ENCODE measurements at regions not wholly inside any gene's neighbourhood (a gene's known extent, or its start where the extent isn't known, plus 50 kb on each side); places are given as distances from the start of the nearest gene placed in this dataset.
"Not testable (repeated sequence)": the region's sequence is repeated elsewhere in the genome, so short reads cannot be mapped to it uniquely, and the experiment has no call there.

DNA sequence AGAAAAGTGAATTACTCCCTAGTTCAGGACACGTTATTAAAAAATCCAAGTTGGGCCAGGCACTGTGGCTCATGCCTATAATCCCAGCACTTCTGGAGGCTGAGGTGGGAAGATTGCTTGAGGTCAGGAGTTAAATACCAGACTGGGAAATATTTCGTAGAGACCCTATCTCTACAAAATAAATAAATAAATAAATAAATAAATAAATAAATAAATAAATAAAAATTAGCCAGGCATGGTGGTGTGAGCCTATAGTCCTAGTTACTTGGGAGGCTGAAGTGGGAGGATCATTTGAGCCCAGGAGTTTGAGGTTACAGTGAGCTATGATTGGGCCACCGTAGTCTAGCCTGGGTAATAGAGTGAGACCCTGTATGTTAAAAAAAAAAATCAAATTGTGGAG is 741.2 kb downstream of the DHX35 start:
- H3K27me3 Mint-ChIP-seq; ATAC-seq (replicated peaks); H3K4me1 Mint-ChIP-seq (ENCODE audit: low read depth in 2 of 2); H3K36me3 Mint-ChIP-seq (ENCODE audit: insufficient read depth); H3K4me3 Mint-ChIP-seq; H3K9me3 Mint-ChIP-seq; DNase-seq; H3K27ac Mint-ChIP-seq: not testable (repeated sequence)

DNA sequence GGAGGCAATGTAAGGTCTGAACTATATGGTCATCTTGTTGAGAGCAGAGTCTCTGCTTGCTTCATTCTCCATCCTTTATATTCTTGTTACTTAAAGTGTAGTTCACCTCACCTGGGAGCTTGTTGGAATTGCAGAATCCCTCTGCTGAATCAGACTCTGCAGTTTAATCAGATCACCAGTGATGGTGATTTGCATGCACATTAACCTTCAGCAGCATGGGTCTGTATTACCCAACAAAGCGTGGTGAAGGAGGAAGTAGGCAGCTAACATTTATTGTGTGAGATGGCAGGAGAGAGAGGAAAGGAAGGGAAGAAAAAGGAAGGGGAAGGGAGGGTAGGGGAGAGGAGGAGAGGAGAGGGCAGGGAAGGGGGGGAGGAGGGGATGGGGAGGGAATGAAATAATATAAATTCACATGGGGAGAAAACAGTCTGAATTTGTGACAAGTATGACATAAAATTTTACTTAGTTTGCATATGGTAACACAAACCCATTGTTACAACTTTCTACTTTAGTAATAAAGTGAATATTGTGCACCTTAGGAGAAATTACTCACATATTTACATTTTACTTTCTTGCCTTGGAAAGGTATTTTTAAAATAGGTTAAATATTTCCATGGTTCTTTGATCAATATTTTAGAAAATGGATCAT is 740.7 kb downstream of the DHX35 start:
- Mint-ChIP-seq H3K4me1 (ENCODE audit: low read depth in 2 of 2) (peaks cover 0 to 1% of the 10 kb centered on the region in 2 donors), H3K27me3 (no peaks in the 10 kb centered on the region), H3K9me3 (peaks cover 6 to 10% of the 10 kb centered on the region in 2 donors), H3K4me3 (no peak overlapping the region), H3K36me3 (ENCODE audit: insufficient read depth) (no peaks in the 10 kb centered on the region), H3K27ac (no peak overlapping the region)
- DNase-seq (no peak), ATAC-seq (replicated peaks) (no peak)

DNA sequence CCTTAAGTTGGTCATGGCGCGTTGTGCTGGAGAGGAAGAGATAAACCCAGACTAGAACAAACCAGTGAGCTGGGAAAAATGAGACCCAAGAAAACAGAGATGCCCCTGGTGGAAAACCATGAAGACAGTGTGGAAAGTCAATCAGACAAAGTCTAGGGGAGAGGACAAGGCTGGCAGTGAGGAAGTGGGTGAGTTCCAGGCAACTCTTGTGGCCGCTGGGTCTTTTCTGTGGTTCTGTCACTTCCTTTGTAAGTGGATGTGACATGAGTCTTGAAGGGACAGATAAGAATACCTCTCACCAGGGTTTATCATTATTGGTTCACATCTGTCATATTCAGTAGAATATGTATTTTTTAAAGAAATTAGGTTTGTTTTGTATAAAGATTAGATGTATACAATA is 738.4 kb downstream of the DHX35 start:
- ATAC-seq (replicated peaks) (no peak), DNase-seq (no peak)
- H3K4me3 Mint-ChIP-seq, result no peak overlapping the region
- no peaks in the 10 kb centered on the region for H3K36me3 Mint-ChIP-seq (ENCODE audit: insufficient read depth)
- peaks cover 6 to 10% of the 10 kb centered on the region in 2 donors for H3K9me3 Mint-ChIP-seq
- no peaks in the 10 kb centered on the region for H3K27me3 Mint-ChIP-seq
- H3K4me1 Mint-ChIP-seq (ENCODE audit: low read depth in 2 of 2), result peaks cover 0 to 1% of the 10 kb centered on the region in 2 donors
- no peak overlapping the region for H3K27ac Mint-ChIP-seq

DNA sequence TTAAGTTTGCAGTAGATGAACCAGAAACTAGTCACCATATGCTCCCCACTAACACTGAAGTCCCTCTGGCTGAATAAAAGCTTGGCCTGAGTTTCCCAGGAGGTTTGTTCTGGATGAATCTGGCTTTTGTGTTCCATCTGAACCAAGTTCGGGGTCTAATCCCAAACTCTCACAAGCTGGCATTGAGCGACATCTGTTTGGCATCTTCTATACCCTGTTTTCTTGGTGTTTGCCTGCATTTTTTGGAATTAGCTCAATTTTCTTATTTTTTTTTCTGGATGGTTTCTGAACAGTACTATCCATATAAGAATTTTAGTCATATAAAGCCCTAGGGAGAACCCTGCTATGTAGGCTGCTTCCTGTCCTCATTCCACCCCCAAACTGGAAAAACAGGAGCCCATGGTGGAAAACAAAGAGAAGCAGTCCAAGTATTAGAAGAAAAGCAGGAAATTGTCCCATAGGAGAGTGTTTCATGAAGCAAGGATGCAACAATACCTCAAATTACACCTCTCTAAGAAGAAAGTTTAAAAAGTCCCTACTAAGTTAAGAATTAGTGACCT is 737.1 kb downstream of the DHX35 start:
- Mint-ChIP-seq H3K4me3 (no peak overlapping the region), H3K9me3 (peaks cover 6 to 10% of the 10 kb centered on the region in 2 donors), H3K4me1 (ENCODE audit: low read depth in 2 of 2) (peaks cover 0 to 1% of the 10 kb centered on the region in 2 donors)

DNA sequence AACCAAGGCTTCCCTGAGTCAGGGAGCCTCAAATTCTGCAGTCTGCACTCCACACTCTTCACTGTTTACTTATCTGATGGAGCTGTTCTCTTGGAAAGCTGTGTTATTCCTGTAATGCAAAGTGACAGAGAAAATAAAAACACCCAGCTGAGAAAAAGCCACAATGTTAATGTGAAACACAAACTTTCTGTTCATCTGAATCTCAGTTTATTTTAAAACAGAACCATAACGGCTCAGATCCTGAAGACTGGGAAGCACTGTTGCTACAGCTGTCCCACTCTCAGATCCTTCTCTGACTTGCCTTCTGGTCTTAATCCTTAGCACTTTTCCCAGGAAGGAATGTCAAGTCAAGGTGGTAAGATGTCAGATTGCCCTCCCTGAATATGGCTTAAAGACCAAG is 736.6 kb downstream of the DHX35 start:
- ATAC-seq (replicated peaks), result no peak
- Mint-ChIP-seq H3K9me3 (peaks cover 6 to 10% of the 10 kb centered on the region in 2 donors), H3K27me3 (no peaks in the 10 kb centered on the region), H3K27ac (no peak overlapping the region), H3K4me1 (ENCODE audit: low read depth in 2 of 2) (peaks cover 0 to 1% of the 10 kb centered on the region in 2 donors), H3K4me3 (no peak overlapping the region), H3K36me3 (ENCODE audit: insufficient read depth) (no peaks in the 10 kb centered on the region)
- DNase-seq, result no peak

More for the DNA sequence above, 737.1 kb downstream of the DHX35 start:
- no peaks in the 10 kb centered on the region for H3K36me3 Mint-ChIP-seq (ENCODE audit: insufficient read depth)
- H3K27ac Mint-ChIP-seq, result no peak overlapping the region
- DNase-seq (no peak), ATAC-seq (replicated peaks) (no peak)
- H3K27me3 Mint-ChIP-seq, result no peaks in the 10 kb centered on the region

GRCh38 chr20:39691151-39691862 is 729.2 kb downstream of the DHX35 start:
- H3K9me3 Mint-ChIP-seq, result peaks cover 0 to 2% of the 10 kb centered on the region in 2 donors
- H3K4me3 Mint-ChIP-seq, result no peak overlapping the region
- H3K27me3 Mint-ChIP-seq, result no peaks in the 10 kb centered on the region
- ATAC-seq (replicated peaks) (no peak), DNase-seq (no peak)
- no peaks in the 10 kb centered on the region for H3K36me3 Mint-ChIP-seq (ENCODE audit: insufficient read depth)
- no peaks in the 10 kb centered on the region for H3K4me1 Mint-ChIP-seq (ENCODE audit: low read depth in 2 of 2)
- H3K27ac Mint-ChIP-seq, result no peak overlapping the region

DNA sequence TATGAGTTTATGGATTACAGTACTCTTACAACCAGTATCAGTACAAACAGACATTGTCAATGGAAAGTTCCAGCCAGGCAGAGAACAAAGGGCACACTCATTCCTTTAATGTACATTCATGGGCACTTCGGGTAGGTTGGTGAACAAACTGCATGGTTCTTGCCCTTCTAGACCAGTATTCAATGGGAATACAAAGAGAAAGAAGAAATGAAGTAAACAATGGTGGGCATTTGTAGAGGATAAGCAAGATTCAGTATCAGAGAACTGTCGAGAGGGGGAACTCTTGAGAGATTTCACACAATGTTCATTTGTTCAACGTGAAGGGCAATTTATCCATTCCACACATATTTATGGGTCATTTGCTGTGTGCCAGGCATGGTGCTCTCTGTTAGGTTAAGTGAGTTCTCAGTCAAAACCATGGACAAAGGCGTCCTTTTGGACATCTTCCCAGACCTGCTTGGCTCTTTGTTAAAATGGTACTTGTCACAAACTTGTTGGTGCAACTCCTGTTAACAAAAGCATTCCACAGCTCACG is 714.8 kb downstream of the DHX35 start:
- no peaks in the 10 kb centered on the region for H3K27me3 Mint-ChIP-seq
- no peak overlapping the region for H3K27ac Mint-ChIP-seq
- H3K9me3 Mint-ChIP-seq, result peaks cover 0 to 3% of the 10 kb centered on the region in 2 donors
- H3K4me1 Mint-ChIP-seq (ENCODE audit: low read depth in 2 of 2), result no peaks in the 10 kb centered on the region
- ATAC-seq (replicated peaks) (no peak), DNase-seq (no peak)
- H3K4me3 Mint-ChIP-seq, result no peak overlapping the region
- no peaks in the 10 kb centered on the region for H3K36me3 Mint-ChIP-seq (ENCODE audit: insufficient read depth)

DNA sequence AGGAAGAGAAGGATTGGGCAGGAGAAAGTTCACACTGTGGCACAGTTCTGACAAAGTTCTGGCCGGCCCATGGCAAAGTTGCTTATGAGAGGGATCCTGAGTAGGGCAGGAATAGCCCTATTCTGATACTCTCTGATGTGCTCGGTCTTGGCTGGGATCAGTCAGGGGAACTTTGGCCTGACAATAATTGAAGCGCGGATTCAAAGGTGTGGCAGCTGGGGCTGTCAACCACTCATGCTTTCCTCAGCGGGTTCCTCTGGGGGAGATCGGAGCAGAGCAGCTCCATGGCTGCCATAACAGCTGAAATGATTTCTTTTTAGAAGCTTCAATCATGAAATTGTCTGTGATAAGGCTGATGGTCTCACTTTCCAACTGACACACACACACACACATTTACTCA is 714.1 kb downstream of the DHX35 start:
- H3K9me3 Mint-ChIP-seq, result peaks cover 0 to 3% of the 10 kb centered on the region in 2 donors
- no peak overlapping the region for H3K4me3 Mint-ChIP-seq
- no peak for ATAC-seq (replicated peaks)
- H3K27me3 Mint-ChIP-seq, result no peaks in the 10 kb centered on the region
- no peak overlapping the region for H3K27ac Mint-ChIP-seq
- DNase-seq, result no peak
- H3K4me1 Mint-ChIP-seq (ENCODE audit: low read depth in 2 of 2), result no peaks in the 10 kb centered on the region
- no peaks in the 10 kb centered on the region for H3K36me3 Mint-ChIP-seq (ENCODE audit: insufficient read depth)

DNA sequence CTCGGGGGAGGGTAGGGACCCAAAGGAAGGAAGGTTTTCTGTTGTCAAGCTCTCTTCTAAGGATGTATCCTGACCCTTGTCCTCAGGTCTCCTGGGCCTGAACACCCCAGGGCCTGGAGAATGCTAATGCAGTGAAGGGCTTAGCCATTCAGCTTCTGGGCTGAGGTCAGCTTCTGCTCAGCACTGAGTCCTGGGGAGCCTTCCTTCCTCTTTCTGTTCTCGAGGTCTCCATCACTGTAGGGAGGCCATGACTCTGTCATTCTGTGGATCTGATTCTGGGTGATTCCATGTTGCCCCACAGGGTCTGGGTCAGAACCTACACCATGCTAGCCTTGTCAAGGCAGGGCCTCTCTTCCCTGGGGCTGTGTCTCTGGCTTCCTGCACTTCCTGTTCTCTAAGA is 712.7 kb downstream of the DHX35 start:
- Mint-ChIP-seq H3K4me1 (ENCODE audit: low read depth in 2 of 2) (no peaks in the 10 kb centered on the region), H3K4me3 (no peak overlapping the region), H3K9me3 (peaks cover 0 to 3% of the 10 kb centered on the region in 2 donors), H3K27me3 (no peaks in the 10 kb centered on the region), H3K27ac (no peak overlapping the region), H3K36me3 (ENCODE audit: insufficient read depth) (no peaks in the 10 kb centered on the region)
- no peak for ATAC-seq (replicated peaks)
- DNase-seq, result no peak

GRCh38 chr20:39670988-39671387 is 708.8 kb downstream of the DHX35 start:
- Mint-ChIP-seq H3K36me3 (ENCODE audit: insufficient read depth) (no peaks in the 10 kb centered on the region), H3K4me1 (ENCODE audit: low read depth in 2 of 2) (peaks cover 0 to 2% of the 10 kb centered on the region in 2 donors), H3K27me3 (peaks cover 0 to 6% of the 10 kb centered on the region in 2 donors)

GRCh38 chr20:39669659-39670058 is 707.5 kb downstream of the DHX35 start:
- H3K9me3 Mint-ChIP-seq, result no peaks in the 10 kb centered on the region
- peaks cover 0 to 2% of the 10 kb centered on the region in 2 donors for H3K4me1 Mint-ChIP-seq (ENCODE audit: low read depth in 2 of 2)
- no peak overlapping the region for H3K4me3 Mint-ChIP-seq
- H3K27me3 Mint-ChIP-seq, result peaks cover 0 to 8% of the 10 kb centered on the region in 2 donors
- ATAC-seq (replicated peaks) (no peak), DNase-seq (no peak)
- H3K36me3 Mint-ChIP-seq (ENCODE audit: insufficient read depth), result no peaks in the 10 kb centered on the region
- no peak overlapping the region for H3K27ac Mint-ChIP-seq

More at GRCh38 chr20:39670988-39671387, 708.8 kb downstream of the DHX35 start:
- Mint-ChIP-seq H3K4me3 (no peak overlapping the region), H3K27ac (no peak overlapping the region), H3K9me3 (no peaks in the 10 kb centered on the region)
- ATAC-seq (replicated peaks) (no peak), DNase-seq (no peak)

DNA sequence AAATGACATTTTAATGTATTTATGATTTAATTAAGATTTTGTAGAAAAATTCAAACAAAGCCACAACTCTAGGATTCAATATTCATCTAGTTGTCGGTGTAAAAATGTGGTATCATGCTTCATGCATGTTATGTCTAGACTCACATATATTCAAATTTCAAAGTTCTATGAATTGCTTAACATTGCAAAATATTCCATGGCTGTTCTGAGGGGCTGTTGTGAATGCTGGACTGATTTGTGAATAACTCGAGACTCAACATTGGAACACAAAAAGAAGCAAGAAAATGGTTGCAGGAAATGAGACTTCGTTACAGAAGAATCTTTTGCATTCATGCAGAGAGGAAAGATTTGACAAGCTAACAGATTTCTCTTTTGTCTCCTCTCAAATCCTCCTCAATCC is 705.9 kb downstream of the DHX35 start:
- peaks cover 0 to 2% of the 10 kb centered on the region in 2 donors for H3K4me1 Mint-ChIP-seq (ENCODE audit: low read depth in 2 of 2)
- ATAC-seq (replicated peaks) (no peak), DNase-seq (no peak)
- H3K27ac Mint-ChIP-seq, result no peak overlapping the region
- no peak overlapping the region for H3K4me3 Mint-ChIP-seq
- H3K36me3 Mint-ChIP-seq (ENCODE audit: insufficient read depth), result no peaks in the 10 kb centered on the region
- H3K27me3 Mint-ChIP-seq, result peaks cover 0 to 8% of the 10 kb centered on the region in 2 donors
- H3K9me3 Mint-ChIP-seq, result peaks cover 0 to 2% of the 10 kb centered on the region in 2 donors

DNA sequence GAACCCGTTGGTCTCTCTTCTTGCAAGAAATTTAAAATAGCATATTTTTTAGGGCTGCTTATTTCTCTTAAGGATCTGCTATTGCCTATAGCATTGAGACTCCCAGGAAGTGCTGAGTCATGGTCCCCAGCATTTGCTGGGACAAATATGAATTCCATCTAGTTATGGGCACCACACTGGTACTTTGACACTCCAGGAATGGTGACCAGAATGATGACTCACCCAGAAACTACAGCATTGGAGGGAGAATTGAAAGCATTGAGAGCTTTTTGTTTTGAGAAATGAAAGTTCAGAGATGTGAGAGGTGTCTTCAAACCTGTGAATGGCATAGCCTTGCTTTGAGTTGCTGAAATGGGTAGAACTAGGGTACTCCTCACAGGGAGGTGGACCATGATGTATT is 699.7 kb downstream of the DHX35 start:
- Mint-ChIP-seq H3K4me1 (ENCODE audit: low read depth in 2 of 2) (peaks cover 0 to 2% of the 10 kb centered on the region in 2 donors), H3K27me3 (peaks cover 0 to 8% of the 10 kb centered on the region in 2 donors), H3K36me3 (ENCODE audit: insufficient read depth) (no peaks in the 10 kb centered on the region), H3K27ac (no peak overlapping the region), H3K9me3 (peaks cover 0 to 7% of the 10 kb centered on the region in 2 donors), H3K4me3 (no peak overlapping the region)
- DNase-seq, result no peak
- no peak for ATAC-seq (replicated peaks)

GRCh38 chr20:39660965-39661364 is 698.8 kb downstream of the DHX35 start:
- peaks cover 0 to 2% of the 10 kb centered on the region in 2 donors for H3K27me3 Mint-ChIP-seq
- H3K9me3 Mint-ChIP-seq, result peaks cover 0 to 7% of the 10 kb centered on the region in 2 donors
- H3K4me1 Mint-ChIP-seq (ENCODE audit: low read depth in 2 of 2), result no peaks in the 10 kb centered on the region
- H3K27ac Mint-ChIP-seq, result no peak overlapping the region
- no peak overlapping the region for H3K4me3 Mint-ChIP-seq
- ATAC-seq (replicated peaks) (no peak), DNase-seq (no peak)
- no peaks in the 10 kb centered on the region for H3K36me3 Mint-ChIP-seq (ENCODE audit: insufficient read depth)
